ENCODE measurements at regions not wholly inside any gene's neighbourhood (a gene's known extent, or its start where the extent isn't known, plus 50 kb on each side); places are given as distances from the start of the nearest gene placed in this dataset.
"Not testable (repeated sequence)": the region's sequence is repeated elsewhere in the genome, so short reads cannot be mapped to it uniquely, and the experiment has no call there.

- H3K4me3 Mint-ChIP-seq, result no peak overlapping the region
- H3K36me3 Mint-ChIP-seq (ENCODE audit: low read depth), result no peaks in the 10 kb centered on the region
- H3K9me3 Mint-ChIP-seq, result no peaks in the 10 kb centered on the region
- H3K27ac Mint-ChIP-seq, result no peak overlapping the region
- H3K4me1 Mint-ChIP-seq (ENCODE audit: low read depth), result no peaks in the 10 kb centered on the region
- H3K27me3 Mint-ChIP-seq (ENCODE audit: low read depth), result no peaks in the 10 kb centered on the region
- CTCF ChIA-PET, result no interaction called here
- intact Hi-C loops (cut with micrococcal nuclease), result no loop called here
- no peak for DNase-seq
Observed at GRCh38 chr12:111253213-111253612, 115.7 kb downstream of the PHETA1 start.

DNA sequence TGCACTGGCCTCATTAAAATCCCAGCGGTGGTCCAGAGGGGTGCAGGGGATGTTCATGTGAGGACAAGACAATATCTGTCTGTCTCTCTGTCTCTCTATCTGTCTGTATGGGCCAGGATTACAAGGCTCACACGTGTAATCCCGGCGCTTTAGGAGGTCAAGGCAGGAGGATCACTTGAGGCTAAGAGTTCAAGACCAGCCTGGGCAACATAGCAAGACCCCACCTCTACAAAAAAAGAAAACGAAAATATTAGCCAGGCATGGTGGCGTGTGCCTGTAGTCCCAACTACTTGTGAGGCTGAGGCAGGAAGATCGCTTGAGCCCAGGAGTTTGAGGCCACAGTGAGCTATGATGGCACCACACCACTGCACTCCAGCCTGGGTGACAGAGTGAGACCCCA, 117.1 kb downstream of the PHETA1 start:
- H3K27me3 Mint-ChIP-seq (ENCODE audit: low read depth), result no peaks in the 10 kb centered on the region
- intact Hi-C loops (cut with micrococcal nuclease), result no loop called here
- DNase-seq, result no peak
- CTCF ChIA-PET, result no interaction called here
- H3K9me3 Mint-ChIP-seq, result no peaks in the 10 kb centered on the region
- no peak overlapping the region for H3K4me3 Mint-ChIP-seq
- H3K27ac Mint-ChIP-seq, result no peak overlapping the region
- no peaks in the 10 kb centered on the region for H3K4me1 Mint-ChIP-seq (ENCODE audit: low read depth)
- H3K36me3 Mint-ChIP-seq (ENCODE audit: low read depth), result no peaks in the 10 kb centered on the region

DNA sequence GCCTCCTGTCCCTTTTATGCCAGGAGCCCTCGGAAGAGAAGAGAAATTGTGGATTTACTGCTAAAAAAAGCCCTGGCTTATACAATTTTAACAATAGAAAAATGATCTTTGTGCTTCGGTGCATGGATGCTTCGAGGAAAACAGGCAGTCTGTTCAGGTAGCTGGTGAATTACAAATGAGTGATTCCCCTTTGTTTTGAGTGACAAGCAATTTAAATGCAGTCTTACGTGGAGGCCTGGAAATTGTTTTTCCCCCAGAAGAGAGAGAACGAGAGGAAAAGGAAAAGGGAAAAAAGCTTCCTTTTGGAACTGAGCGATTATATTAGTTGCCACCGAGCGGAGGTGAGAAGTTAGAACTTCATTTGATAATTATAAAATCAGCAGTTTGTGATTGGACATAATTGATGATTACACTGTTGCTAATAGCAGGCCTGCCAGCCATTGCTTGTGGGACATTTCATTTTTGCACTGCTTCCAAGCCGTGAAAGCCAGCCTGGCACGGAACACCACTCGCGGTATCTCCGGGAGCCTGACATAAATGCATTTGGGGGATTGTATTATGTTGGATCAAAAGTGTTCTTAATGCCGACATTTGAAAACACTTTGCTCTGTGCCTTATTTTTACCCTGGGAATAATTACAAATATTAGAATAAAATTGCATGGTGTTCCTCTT, 117.7 kb downstream of the PHETA1 start:
- intact Hi-C loops (cut with micrococcal nuclease), result no loop called here
- DNase-seq, result no peak
- CTCF ChIA-PET, result no interaction called here
- Mint-ChIP-seq H3K4me3 (no peak overlapping the region), H3K9me3 (no peaks in the 10 kb centered on the region), H3K27ac (no peak overlapping the region), H3K4me1 (ENCODE audit: low read depth) (no peaks in the 10 kb centered on the region), H3K36me3 (ENCODE audit: low read depth) (no peaks in the 10 kb centered on the region), H3K27me3 (ENCODE audit: low read depth) (no peaks in the 10 kb centered on the region)

GRCh38 chr12:111250251-111250881, 118.5 kb downstream of the PHETA1 start:
- Mint-ChIP-seq H3K9me3 (no peaks in the 10 kb centered on the region), H3K4me3 (no peak overlapping the region), H3K27ac (no peak overlapping the region), H3K36me3 (ENCODE audit: low read depth) (no peaks in the 10 kb centered on the region), H3K4me1 (ENCODE audit: low read depth) (no peaks in the 10 kb centered on the region), H3K27me3 (ENCODE audit: low read depth) (no peaks in the 10 kb centered on the region)
- no peak for DNase-seq
- CTCF ChIA-PET, result interaction anchor here (0.9 kb wide), 1 partner anchor 12 kb away, joined by 5 read pairs; no protein-coding TSS in a partner anchor
- intact Hi-C loops (cut with micrococcal nuclease), result no loop called here

GRCh38 chr12:111249757-111250156, 119.1 kb downstream of the PHETA1 start:
- no peaks in the 10 kb centered on the region for H3K27me3 Mint-ChIP-seq (ENCODE audit: low read depth)
- no peak for DNase-seq
- CTCF ChIA-PET, result interaction anchor here (0.9 kb wide), 1 partner anchor 12 kb away, joined by 5 read pairs; no protein-coding TSS in a partner anchor
- no peak overlapping the region for H3K27ac Mint-ChIP-seq
- H3K36me3 Mint-ChIP-seq (ENCODE audit: low read depth), result no peaks in the 10 kb centered on the region
- no peak overlapping the region for H3K4me3 Mint-ChIP-seq
- intact Hi-C loops (cut with micrococcal nuclease), result no loop called here
- no peaks in the 10 kb centered on the region for H3K9me3 Mint-ChIP-seq
- H3K4me1 Mint-ChIP-seq (ENCODE audit: low read depth), result no peaks in the 10 kb centered on the region

DNA sequence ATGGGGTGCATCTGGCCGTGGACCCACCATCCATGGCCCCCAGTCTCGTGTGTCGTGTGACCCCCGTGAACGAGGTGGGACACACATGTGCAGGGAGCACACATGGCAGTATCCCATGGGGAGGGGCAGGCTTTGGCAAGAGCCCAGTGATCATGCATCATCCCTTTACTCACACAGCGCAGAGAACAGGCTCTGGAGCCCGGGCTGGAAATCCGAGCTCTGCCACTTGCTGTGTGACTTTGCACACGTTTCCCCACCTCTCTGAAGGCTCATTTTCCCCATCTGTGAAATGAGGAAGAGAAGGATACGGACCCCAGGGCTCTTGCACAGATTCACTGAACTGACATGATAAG, 119.9 kb downstream of the PHETA1 start:
- Mint-ChIP-seq H3K4me3 (no peak overlapping the region), H3K27me3 (ENCODE audit: low read depth) (no peaks in the 10 kb centered on the region), H3K9me3 (peaks cover 4% of the 10 kb centered on the region), H3K36me3 (ENCODE audit: low read depth) (no peaks in the 10 kb centered on the region), H3K27ac (no peak overlapping the region), H3K4me1 (ENCODE audit: low read depth) (no peaks in the 10 kb centered on the region)
- DNase-seq, result no peak
- intact Hi-C loops (cut with micrococcal nuclease), result no loop called here
- CTCF ChIA-PET, result no interaction called here

- H3K36me3 Mint-ChIP-seq (ENCODE audit: low read depth), result no peaks in the 10 kb centered on the region
- no peak overlapping the region for H3K27ac Mint-ChIP-seq
- peaks cover 4% of the 10 kb centered on the region for H3K9me3 Mint-ChIP-seq
- no peaks in the 10 kb centered on the region for H3K27me3 Mint-ChIP-seq (ENCODE audit: low read depth)
- intact Hi-C loops (cut with micrococcal nuclease), result no loop called here
- CTCF ChIA-PET, result no interaction called here
- no peaks in the 10 kb centered on the region for H3K4me1 Mint-ChIP-seq (ENCODE audit: low read depth)
- no peak overlapping the region for H3K4me3 Mint-ChIP-seq
- DNase-seq, result no peak
Observed at GRCh38 chr12:111248236-111249017, 120.5 kb downstream of the PHETA1 start.

GRCh38 chr12:111247083-111247783, 121.7 kb downstream of the PHETA1 start:
- intact Hi-C loops (cut with micrococcal nuclease), result no loop called here
- no peak for DNase-seq
- no peaks in the 10 kb centered on the region for H3K4me1 Mint-ChIP-seq (ENCODE audit: low read depth)
- no peaks in the 10 kb centered on the region for H3K36me3 Mint-ChIP-seq (ENCODE audit: low read depth)
- H3K4me3 Mint-ChIP-seq, result no peak overlapping the region
- H3K27me3 Mint-ChIP-seq (ENCODE audit: low read depth), result no peaks in the 10 kb centered on the region
- peaks cover 6% of the 10 kb centered on the region for H3K9me3 Mint-ChIP-seq
- no peak overlapping the region for H3K27ac Mint-ChIP-seq
- CTCF ChIA-PET, result no interaction called here

- Mint-ChIP-seq H3K27me3 (ENCODE audit: low read depth) (no peaks in the 10 kb centered on the region), H3K4me3 (no peak overlapping the region), H3K27ac (no peak overlapping the region), H3K4me1 (ENCODE audit: low read depth) (no peaks in the 10 kb centered on the region), H3K36me3 (ENCODE audit: low read depth) (no peaks in the 10 kb centered on the region), H3K9me3 (peaks cover 6% of the 10 kb centered on the region)
- DNase-seq, result no peak
- CTCF ChIA-PET, result no interaction called here
- intact Hi-C loops (cut with micrococcal nuclease), result no loop called here
Observed at GRCh38 chr12:111246477-111247011, 122.4 kb downstream of the PHETA1 start.

DNA sequence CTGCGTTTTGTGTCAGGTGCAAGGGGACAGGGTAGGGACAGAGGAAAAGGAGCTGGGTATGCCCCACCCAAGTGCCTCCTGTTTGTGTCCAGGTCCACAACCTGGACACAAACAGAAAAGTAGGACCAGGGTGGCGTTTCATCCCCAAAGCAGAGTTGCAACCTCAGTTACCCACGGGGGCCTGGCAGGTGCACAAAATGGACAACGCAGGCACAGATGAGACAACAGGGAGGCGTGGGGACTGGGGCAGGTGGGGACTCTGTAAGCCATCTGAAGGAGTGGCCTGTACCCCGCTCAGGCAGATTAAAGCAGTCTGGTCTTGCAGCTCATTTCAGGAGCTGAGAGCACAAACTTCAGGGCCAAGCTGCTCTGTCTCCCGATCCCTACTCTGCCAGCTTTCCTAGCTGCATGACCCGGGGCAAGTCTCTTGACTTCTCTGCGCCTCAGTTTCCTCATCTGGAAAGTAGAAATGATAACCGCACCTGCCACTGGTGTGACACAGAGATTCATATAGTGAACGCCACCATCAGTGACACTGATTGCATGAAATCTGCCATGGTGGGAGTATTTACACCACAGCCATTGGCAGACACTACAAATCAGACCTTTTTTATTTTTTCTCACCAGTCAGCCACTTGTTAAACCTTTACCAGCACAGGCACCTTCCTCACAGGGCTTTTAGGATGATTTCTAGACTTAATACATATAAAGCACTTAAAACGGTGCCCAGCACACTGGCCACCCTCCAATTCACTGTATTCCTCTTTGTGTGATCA, 123.0 kb downstream of the PHETA1 start:
- no peak for DNase-seq
- Mint-ChIP-seq H3K4me1 (ENCODE audit: low read depth) (no peaks in the 10 kb centered on the region), H3K27me3 (ENCODE audit: low read depth) (no peaks in the 10 kb centered on the region), H3K27ac (no peak overlapping the region), H3K9me3 (peaks cover 6% of the 10 kb centered on the region), H3K4me3 (no peak overlapping the region), H3K36me3 (ENCODE audit: low read depth) (no peaks in the 10 kb centered on the region)
- CTCF ChIA-PET, result no interaction called here
- intact Hi-C loops (cut with micrococcal nuclease), result no loop called here

GRCh38 chr12:111244673-111245072, 124.2 kb downstream of the PHETA1 start:
- peaks cover 6% of the 10 kb centered on the region for H3K9me3 Mint-ChIP-seq
- CTCF ChIA-PET, result interaction anchor here (1.1 kb wide), 1 partner anchor 24 kb away, joined by 3 read pairs; no protein-coding TSS in a partner anchor
- H3K27me3 Mint-ChIP-seq (ENCODE audit: low read depth), result no peaks in the 10 kb centered on the region
- H3K4me1 Mint-ChIP-seq (ENCODE audit: low read depth), result no peaks in the 10 kb centered on the region
- no peaks in the 10 kb centered on the region for H3K36me3 Mint-ChIP-seq (ENCODE audit: low read depth)
- DNase-seq, result no peak
- no peak overlapping the region for H3K27ac Mint-ChIP-seq
- no peak overlapping the region for H3K4me3 Mint-ChIP-seq
- intact Hi-C loops (cut with micrococcal nuclease), result no loop called here

DNA sequence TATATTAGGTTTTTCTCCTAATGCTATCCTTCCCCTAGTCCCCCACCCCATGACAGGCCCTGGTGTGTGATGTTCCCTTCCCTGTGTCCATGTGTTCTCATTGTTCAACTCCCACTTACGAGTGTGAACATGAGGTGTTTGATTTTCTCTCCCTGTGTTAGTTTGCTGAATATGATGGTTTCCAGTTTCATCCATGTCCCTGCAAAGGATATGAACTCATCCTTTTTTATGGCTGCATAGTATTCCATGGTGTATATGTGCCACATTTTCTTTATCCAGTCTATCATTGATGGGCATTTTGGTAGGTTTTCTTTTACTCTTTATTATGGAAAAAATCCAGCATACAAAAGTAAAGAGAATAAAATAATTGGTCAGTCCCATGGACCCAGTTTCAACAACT, 126.1 kb downstream of the PHETA1 start:
- H3K27me3 Mint-ChIP-seq (ENCODE audit: low read depth); DNase-seq; H3K9me3 Mint-ChIP-seq; intact Hi-C loops (cut with micrococcal nuclease); H3K4me3 Mint-ChIP-seq; H3K4me1 Mint-ChIP-seq (ENCODE audit: low read depth); H3K36me3 Mint-ChIP-seq (ENCODE audit: low read depth); CTCF ChIA-PET; H3K27ac Mint-ChIP-seq: not testable (repeated sequence)

All from activated naive CD4-positive, alpha-beta T cell treated with anti-CD3 and anti-CD28 coated beads for 36 hours (primary cell).